Right lobe of liver (tissue), 6 donors: ENCODE measurements at regions not wholly inside any gene's neighbourhood (a gene's known extent, or its start where the extent isn't known, plus 50 kb on each side); places are given as distances from the start of the nearest gene placed in this dataset.
A peak's percentile ranks its signal among the peaks of the same experiment; 100 is the strongest.
"Not testable (repeated sequence)": the region's sequence is repeated elsewhere in the genome, so short reads cannot be mapped to it uniquely, and the experiment has no call there.

Experiments used
- ATAC-seq, 4 donors: fragments of 200-7000 bp; cut with Tn5 transposase; one replicate each; pipeline ENCODE4 v1.9.1; 2020; ENCODE audit warnings: mild to moderate bottlenecking in 4 of 4, moderate library complexity in 4 of 4
- DNase-seq, 3 donors: peaks; one replicate each; pipeline ENCODE4 v3.0.0-alpha.2; 2020
- H3K27ac ChIP-seq, 3 donors: fragments of 200-600 bp; one replicate each; pipeline ENCODE4 v1.8.0; 2022
- H3K27me3 ChIP-seq, 2 donors: fragments of 200-600 bp; one replicate each; pipeline ENCODE4 v1.8.0; 2022
- H3K36me3 ChIP-seq, 4 donors: fragments of 200-600 bp; sonication (generic) in 1 of 4; one replicate each; pipeline versions ENCODE4 v1.5.1 to v1.8.0; 2017 to 2022; ENCODE audit warnings: control low read depth in 1 of 4
- H3K4me1 ChIP-seq, 4 donors: fragments of 200-600 bp; sonication (generic) in 1 of 4; one replicate each; pipeline versions ENCODE4 v1.5.1 to v1.8.0; 2017 to 2022; ENCODE audit warnings: control low read depth in 1 of 4
- H3K4me3 ChIP-seq, 3 donors: fragments of 200-600 bp; one replicate each; pipeline ENCODE4 v1.8.0; 2022
- H3K9me3 ChIP-seq, 4 donors: fragments of 200-600 bp; sonication (generic) in 1 of 4; one replicate each; pipeline versions ENCODE4 v1.5.1 to v1.8.0; 2017 to 2022; ENCODE audit warnings: control low read depth in 1 of 4
- POLR2A ChIP-seq: fragments of 450-650 bp; IDR thresholded peaks from one replicate; pipeline ENCODE4 v1.6.1; 2017; ENCODE audit warnings: antibody characterized with exemption, mild to moderate bottlenecking
- WGBS: methylation state at CpG from one replicate; pipeline ENCODE4 v1.1.6; 2018; ENCODE audit warnings: low coverage, low lambda C conversion rate; ENCODE audit not compliant: insufficient coverage; ENCODE audit errors: missing lambda C conversion rate; 5-methylcytosine and 5-hydroxymethylcytosine counted together
- intact Hi-C, 2 donors: fragments of 100-400 bp; cut with DNase I; formaldehyde crosslinking; loops; one replicate each; pipeline versions ENCODE4 v1.11.2 to v1.14.1; 2022
- TF ChIP-seq, protein P1 (sequence below), 4 donors: fragments of 200-600 bp in 3 of 4; fragments of 450-650 bp in 1 of 4; IDR thresholded peaks; one replicate each; pipeline versions ENCODE4 v1.5.1 to v1.8.0; 2016 to 2022; ENCODE audit warnings: antibody characterized with exemption in 4 of 4, mild to moderate bottlenecking in 2 of 4
- donor health status: DM: no; HTN: yes; CAD: no.
- donor health status: DM: no; HTN: no; CAD: no.
- donor health status: DM: no; HTN: no; CAD: no.
- donor health status: DM: no; HTN: yes; CAD: no.
- donor health status: DM: no; HTN: yes; CAD: no.

DNA sequence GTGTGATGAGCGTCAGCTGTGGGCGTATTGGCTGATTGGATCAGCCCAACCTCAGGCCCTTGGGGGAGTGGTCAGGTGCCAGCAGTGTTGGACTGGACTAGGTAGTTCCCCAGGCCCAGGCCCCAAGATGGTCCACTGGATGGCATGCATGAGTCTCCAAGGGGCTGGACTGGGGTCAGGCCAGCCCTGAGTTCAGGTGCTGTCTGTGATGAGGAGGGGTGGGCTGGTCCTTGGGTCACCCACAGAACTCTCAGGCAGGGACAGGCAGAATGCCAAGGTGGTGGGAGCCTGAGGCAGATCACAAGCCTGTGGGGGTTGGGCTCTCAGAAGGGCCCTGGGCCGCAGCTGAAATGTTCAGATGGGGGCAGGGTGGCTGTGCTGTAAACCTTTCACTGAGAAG is 59.5 kb upstream of the THUMPD2 start:
- no peak overlapping the region for H3K4me3 ChIP-seq
- 77% methylated on average over 3 of the region's 3 CpGs for WGBS
- ATAC-seq (peak in 1 of 4 donors; percentile 22), DNase-seq (peak in 1 of 3 donors; percentile 52)
- H3K4me1 ChIP-seq: no peaks in the 10 kb centered on the region
- TF ChIP-seq, protein P1, sequence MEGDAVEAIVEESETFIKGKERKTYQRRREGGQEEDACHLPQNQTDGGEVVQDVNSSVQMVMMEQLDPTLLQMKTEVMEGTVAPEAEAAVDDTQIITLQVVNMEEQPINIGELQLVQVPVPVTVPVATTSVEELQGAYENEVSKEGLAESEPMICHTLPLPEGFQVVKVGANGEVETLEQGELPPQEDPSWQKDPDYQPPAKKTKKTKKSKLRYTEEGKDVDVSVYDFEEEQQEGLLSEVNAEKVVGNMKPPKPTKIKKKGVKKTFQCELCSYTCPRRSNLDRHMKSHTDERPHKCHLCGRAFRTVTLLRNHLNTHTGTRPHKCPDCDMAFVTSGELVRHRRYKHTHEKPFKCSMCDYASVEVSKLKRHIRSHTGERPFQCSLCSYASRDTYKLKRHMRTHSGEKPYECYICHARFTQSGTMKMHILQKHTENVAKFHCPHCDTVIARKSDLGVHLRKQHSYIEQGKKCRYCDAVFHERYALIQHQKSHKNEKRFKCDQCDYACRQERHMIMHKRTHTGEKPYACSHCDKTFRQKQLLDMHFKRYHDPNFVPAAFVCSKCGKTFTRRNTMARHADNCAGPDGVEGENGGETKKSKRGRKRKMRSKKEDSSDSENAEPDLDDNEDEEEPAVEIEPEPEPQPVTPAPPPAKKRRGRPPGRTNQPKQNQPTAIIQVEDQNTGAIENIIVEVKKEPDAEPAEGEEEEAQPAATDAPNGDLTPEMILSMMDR (IDR thresholded peaks at IDR 0.05): no peak
- no peak for TF ChIP-seq POLR2A
- H3K36me3 ChIP-seq: no peaks in the 10 kb centered on the region
- intact Hi-C loops: no loop called here
- peaks cover 0 to 12% (median 0%) of the 10 kb centered on the region in 4 donors for H3K9me3 ChIP-seq
- no peaks in the 10 kb centered on the region for H3K27me3 ChIP-seq
- no peak overlapping the region for H3K27ac ChIP-seq

DNA sequence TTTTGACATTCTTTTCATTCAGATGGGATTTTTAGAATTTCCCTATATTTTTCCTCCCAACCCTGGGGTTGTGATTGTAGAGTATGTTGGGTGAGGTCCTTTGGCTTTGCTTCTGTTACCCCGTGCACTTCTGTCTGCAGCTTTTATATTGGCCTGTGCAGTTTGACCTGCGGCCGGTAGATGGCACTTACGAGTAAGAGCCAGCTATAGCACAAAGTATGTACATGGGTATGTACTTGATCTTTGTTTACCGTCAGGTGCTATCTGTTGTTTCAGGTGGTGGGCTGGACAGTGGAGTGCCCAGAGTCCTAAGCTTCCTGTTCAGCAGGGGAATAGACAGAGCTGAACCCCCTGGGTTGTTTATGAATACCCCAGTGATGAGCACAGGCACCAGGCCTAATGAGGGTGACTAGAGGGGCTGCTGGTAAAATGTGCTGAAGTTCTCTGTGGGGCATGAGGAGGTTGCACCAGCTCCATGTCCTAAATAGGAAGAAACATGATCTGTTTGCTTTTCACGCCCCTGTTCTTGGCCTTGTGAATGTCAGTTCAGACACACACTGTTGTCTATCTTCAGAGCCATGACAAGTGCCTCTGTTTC is 58.9 kb upstream of the THUMPD2 start:
- H3K27ac ChIP-seq: no peak overlapping the region
- intact Hi-C loops: no loop called here

DNA sequence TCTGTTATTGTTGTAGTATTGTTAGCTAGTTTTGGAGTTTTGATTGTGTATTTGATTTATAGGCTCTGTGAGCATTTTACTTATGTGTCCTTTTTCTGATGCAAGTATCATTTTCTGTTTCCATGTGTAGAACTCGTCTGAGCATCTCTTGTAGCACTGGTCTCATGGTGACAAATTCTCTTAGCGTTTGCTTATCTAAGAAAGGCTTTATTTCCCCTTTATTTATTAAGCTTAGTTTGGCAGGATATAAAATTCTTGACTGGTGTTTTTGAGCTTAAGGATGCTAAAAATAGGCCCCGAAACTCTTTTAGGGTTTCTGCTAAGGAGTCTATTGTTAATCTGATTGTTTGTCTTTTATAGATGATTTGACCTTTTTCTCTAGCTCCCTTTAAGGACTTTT is 57.6 kb upstream of the THUMPD2 start:
- Histone ChIP-seq H3K27ac (no peak overlapping the region), H3K27me3 (no peaks in the 10 kb centered on the region), H3K4me1 (no peaks in the 10 kb centered on the region), H3K4me3 (no peak overlapping the region), H3K36me3 (no peaks in the 10 kb centered on the region), H3K9me3 (peaks cover 0 to 12% (median 0%) of the 10 kb centered on the region in 4 donors)
- no peak for DNase-seq
- no peak for ATAC-seq
- WGBS: 61% methylated on average over 3 of the region's 3 CpGs
- intact Hi-C loops: no loop called here
- TF ChIP-seq, protein P1 (IDR thresholded peaks at IDR 0.05): no peak
- no peak for TF ChIP-seq POLR2A

More for the DNA sequence above, 58.9 kb upstream of the THUMPD2 start:
- ATAC-seq (peak; percentile 53 to 69 (median 64)), DNase-seq (peak in 1 of 3 donors; percentile 40)
- Histone ChIP-seq H3K27me3 (no peaks in the 10 kb centered on the region), H3K4me1 (no peaks in the 10 kb centered on the region), H3K4me3 (no peak overlapping the region), H3K9me3 (peaks cover 0 to 12% (median 0%) of the 10 kb centered on the region in 4 donors), H3K36me3 (no peaks in the 10 kb centered on the region)
- 20% methylated on average over 5 of the region's 6 CpGs for WGBS
- no peak for TF ChIP-seq POLR2A
- TF ChIP-seq, protein P1 (IDR thresholded peaks at IDR 0.05): peak; percentile 39 to 71 (median 69)

DNA sequence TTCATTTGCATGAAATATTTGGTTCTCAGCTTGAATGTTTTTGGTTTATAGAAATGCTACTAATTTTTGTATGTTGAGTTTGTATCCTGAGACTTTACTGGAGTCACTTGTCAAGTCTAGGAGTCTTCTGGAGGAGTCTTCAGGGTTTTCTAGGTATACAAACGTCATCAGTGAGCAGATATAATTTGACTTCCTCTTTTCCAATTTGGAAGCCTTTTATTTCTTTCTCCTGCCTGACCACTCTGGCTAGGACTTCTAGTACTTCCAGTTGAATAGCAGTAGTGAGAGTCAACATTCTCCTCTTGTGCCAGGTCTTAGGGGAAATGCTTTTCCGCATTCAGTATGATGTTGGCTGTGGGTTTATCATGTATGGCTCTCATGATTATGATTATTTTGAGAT is 55.4 kb upstream of the THUMPD2 start:
- intact Hi-C loops: no loop called here
- H3K4me1 ChIP-seq: no peaks in the 10 kb centered on the region
- ATAC-seq: no peak
- H3K36me3 ChIP-seq: no peaks in the 10 kb centered on the region
- no peak overlapping the region for H3K4me3 ChIP-seq
- peaks cover 0 to 12% (median 0%) of the 10 kb centered on the region in 4 donors for H3K9me3 ChIP-seq
- WGBS: 59% methylated on average over 2 of the region's 2 CpGs
- no peaks in the 10 kb centered on the region for H3K27me3 ChIP-seq
- TF ChIP-seq POLR2A: no peak
- TF ChIP-seq, protein P1 (IDR thresholded peaks at IDR 0.05): no peak
- DNase-seq: no peak
- no peak overlapping the region for H3K27ac ChIP-seq

DNA sequence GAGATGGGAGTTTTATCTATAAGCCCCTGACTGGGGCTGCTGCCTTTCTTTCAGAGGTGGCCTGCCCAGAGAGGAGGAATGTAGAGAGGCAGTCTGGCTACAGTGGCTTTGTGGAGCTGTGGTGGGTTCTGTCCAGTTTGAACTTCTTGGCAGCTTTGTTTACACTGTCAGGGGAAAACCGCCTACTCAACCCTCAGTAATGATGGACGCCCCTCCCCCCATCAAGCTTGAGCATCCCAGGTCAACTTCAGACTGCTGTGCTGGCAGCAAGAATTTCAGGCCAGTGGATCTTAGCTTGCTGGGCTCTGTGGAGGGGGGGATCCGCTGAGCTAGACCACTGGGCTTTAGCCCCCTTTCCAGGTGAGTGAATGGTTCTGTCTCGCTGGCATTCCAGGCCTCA is 51.6 kb upstream of the THUMPD2 start:
- H3K4me1 ChIP-seq, H3K4me3 ChIP-seq, H3K27me3 ChIP-seq, DNase-seq, H3K9me3 ChIP-seq, ATAC-seq, H3K27ac ChIP-seq, H3K36me3 ChIP-seq, intact Hi-C loops: not testable (repeated sequence)
- WGBS: 8% methylated on average over 2 of the region's 4 CpGs
